ENCODE measurements at regions not wholly inside any gene's neighbourhood (a gene's known extent, or its start where the extent isn't known, plus 50 kb on each side); places are given as distances from the start of the nearest gene placed in this dataset.

- no peak for DNase-seq
Observed at GRCh38 chr3:124413989-124414598, 316.2 kb upstream of the UMPS start.

- DNase-seq = no peak
Observed at GRCh38 chr3:124415446-124415960, 314.7 kb upstream of the UMPS start.

- no peak for DNase-seq
Observed at GRCh38 chr3:124419303-124419702, 310.9 kb upstream of the UMPS start.

GRCh38 chr3:124420392-124420791, 309.9 kb upstream of the UMPS start:
- no peak for DNase-seq

GRCh38 chr3:124422805-124423204, 307.4 kb upstream of the UMPS start:
- DNase-seq = no peak

- no peak for DNase-seq
Observed at GRCh38 chr3:124424396-124424795, 305.9 kb upstream of the UMPS start.

DNA sequence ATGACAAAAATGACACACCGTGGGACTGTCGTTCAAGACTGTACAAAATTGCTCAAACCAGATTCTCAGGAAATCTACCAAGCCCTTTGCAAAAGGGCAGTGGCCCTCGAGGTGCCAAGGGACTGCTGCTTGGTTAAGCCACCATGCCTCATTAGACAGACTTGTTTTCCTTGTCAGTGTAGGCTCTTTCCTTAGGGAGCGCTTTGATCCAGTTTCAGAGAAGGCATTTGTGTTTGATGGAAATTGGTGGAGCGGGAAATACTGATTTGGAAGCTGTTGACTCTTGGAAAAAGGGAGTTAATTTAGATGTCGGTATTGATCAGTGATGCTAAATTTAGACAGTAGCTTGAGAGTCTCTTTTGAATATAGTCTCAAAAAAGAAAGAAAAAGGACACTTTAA, 304.3 kb upstream of the UMPS start:
- DNase-seq = no peak

DNA sequence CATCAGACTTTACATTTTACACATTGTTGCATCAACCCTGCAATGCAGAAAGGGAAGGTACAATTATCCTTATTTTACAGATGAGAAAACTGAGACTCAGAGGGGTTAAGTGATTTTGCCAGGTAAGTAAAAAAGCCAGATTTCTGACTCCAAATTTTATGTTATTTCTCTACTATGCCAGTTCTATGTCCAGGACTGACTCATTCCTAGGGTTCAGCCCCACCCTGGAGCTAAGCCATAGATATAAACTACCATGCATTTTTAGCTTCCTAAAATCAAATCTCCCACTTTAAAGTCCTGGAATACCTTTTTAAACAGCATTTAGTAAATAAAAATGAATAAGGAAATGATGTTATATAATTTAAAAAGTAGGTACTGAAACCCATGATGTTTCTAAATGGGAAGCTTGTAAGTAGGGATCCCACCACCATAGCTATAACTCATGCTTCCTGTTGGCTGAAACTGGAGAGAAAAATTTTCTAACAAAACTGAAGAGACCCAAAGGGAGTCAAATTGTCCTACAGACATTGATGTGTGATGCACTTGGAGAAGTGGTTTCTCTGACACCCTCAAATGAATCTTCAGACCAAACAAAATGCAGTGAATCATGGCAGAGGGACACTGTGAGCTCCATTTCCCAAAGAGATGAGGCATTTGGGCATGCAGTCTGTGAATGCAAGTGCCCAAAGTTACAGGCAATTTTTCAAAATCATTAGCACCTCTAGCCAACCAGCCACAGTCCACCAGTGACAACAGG, 301.7 kb upstream of the UMPS start:
- no peak for DNase-seq

DNA sequence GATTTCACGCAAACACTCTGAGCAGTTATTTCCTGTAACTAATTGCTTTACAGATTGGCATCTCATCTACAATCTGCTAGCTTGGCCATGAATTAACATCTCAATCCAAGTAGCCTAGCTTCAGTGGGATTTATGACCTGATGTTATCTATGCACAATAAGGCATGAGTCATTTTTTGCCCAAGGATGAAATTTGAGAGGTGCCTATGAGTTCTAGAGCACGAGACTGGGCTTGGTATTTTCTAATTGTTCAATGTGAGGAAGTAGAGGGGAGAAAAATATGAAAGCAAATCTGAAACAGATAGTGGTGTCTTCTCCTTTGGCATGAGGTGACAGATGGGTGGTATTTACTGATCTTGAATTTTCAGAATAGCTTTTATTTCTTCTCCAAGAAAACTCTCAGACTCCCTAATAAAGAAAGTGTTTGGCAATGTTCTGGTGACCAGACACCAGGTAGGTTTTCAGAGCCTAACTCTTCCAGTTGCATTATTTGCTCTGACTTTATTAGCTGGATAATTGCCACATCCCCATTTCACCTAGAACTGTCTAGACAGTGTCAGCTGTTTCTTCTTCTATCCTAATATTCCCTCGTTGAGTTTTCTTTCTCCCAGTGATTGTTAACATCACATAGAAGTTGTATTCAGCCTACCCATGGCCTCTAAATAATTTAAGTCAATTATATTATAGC, 301.0 kb upstream of the UMPS start:
- no peak for DNase-seq

DNA sequence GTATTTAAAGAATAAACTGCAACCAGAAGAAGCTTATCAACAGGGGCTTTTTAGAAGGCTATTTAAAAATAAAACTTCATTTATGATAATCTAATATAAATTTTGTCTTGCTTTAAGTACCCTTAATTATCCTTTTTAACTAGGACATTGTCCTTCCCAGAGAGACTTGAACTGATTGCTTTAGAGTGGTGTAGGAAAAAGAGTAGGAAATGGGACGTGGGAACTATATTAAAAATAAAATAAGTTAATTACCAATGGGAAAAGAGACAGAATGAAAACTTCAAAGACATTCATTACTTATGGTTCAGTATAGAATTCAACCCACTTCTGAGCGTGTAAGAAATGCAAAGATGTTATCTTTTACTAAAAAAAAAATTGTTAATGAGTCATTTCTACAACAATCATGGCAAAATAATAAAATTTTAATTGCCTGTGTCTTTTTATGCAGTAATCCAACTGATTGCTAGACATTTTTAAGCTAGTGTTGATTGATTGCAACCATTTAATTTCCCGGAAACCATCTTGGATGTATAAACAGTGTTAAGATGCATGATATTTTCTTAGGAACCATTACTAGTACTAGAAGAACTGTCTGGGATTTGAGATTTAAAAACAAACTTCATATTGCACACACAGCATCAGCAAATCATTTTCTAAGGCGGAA, 298.8 kb upstream of the UMPS start:
- no peak for DNase-seq

- DNase-seq = no peak
Observed at GRCh38 chr3:124434176-124434575, 296.1 kb upstream of the UMPS start.

- DNase-seq = no peak
Observed at GRCh38 chr3:124435467-124435866, 294.8 kb upstream of the UMPS start.

DNA sequence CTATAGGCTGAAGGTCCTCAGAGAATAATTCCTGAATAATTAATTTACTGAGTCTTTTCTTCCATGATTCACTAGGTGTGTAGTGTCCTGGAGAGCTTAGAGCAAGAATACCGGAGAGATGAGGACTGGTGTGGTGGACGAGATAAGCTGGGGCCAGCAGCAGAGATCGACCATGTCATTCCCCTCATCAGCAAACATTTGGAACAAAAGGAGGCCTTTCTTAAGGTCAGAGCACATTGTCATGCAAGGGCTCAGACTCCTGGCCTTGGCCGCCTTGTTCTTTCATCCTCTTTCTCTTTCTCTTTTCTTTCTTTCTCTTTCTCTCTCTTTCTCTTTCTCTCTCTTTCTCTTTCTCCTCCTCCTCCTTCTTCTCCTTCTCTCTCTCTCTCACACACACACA, 291.4 kb upstream of the UMPS start:
- DNase-seq = no peak

GRCh38 chr3:124439603-124440002, 290.6 kb upstream of the UMPS start:
- DNase-seq = no peak

DNA sequence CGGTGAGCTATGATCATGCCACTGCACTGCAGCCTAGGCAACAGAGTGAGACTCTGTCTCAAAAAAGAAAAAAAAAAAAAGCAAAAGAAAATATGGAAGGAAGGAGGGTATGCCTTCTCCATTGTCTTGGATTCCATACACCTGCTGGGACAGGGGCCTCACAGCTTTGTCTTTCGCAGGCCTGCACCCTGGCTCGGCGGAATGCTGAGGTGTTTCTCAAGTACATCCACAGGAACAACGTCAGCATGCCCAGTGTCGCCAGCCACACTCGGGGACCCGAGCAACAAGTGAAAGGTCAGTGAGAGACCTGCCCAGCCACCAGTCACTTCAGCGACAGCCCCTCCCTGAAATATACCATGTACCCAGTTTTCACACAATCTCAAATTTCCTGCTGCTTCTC, 288.5 kb upstream of the UMPS start:
- no peak for DNase-seq

DNA sequence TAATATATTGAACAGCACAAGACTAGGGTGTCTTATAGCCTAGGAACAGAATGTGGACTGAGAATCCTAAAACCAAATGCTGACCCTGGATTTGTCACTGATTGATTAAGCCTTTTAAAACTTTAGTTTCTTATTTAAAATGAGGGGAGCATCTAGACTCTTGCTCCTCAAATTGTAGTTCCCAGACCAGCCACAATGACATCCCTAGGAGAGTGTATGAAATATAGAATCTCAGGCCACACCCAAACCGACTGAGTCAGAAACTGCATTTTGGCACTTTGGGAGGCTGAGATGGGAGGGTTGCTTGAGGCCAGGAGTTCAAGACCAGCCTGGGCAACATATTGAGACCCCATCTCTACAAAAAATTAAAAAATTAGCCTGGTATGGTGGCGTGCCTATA, 287.8 kb upstream of the UMPS start:
- no peak for DNase-seq

GRCh38 chr3:124443446-124443845, 286.8 kb upstream of the UMPS start:
- DNase-seq = no peak

DNA sequence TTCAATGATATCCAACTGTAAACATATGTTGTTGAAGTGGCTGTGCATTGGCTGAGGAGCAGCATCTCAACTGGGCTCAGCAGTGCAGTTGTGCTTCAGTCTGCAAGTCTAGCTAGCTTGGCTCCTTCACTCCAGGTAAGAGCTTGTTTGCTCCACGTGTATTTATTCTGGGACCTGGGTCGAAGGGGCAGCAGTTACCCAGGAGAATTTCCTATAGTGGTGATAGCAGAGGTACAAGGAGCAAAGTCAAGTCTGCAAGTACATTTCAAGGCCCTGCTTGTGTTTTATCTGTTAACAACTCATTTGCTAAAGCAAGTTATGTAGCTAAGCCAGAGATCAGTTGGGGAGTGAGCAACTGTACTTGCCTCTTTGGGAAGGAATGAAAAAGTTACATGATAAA, 286.2 kb upstream of the UMPS start:
- DNase-seq = no peak

GRCh38 chr3:124444896-124445295, 285.4 kb upstream of the UMPS start:
- no peak for DNase-seq

DNA sequence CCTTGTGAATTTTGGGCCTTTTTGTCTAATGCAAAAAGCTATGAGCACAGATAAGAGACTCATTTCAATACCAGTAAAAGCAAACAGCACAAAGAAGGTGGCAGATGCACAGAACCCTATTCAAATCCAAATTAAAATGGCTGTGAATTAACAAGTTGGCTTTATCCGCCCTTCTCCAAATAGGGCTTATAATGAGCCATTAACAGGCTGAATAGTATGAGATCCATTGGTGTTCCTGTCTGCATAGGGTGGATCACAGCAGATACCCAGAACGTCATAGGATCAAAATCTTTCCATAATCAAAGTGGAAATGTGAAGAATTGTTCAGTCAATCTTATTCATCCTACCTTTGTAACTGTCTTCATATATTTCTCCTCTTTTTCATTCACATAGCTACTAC, 282.4 kb upstream of the UMPS start:
- no peak for DNase-seq

- DNase-seq = no peak
Observed at GRCh38 chr3:124448954-124449353, 281.3 kb upstream of the UMPS start.

DNA sequence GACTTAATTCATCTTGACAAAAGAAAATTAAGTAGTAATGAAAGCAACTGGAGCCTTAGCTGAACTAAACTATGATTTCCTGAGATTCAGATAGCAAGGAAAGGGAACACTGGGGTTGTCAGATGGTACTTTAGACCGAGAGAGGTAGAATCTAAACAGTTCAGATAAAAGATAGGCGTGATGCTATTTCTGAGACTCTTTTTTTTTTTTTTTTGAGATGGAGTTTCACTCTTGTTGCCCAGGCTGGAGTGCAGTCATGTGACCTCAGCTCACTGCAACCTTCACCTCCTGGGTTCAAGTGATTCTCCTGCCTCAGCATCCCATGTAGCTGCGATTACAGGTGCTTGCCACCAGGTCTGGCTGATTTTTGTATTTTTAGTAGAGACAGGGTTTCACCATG, 279.9 kb upstream of the UMPS start:
- DNase-seq = no peak

DNA sequence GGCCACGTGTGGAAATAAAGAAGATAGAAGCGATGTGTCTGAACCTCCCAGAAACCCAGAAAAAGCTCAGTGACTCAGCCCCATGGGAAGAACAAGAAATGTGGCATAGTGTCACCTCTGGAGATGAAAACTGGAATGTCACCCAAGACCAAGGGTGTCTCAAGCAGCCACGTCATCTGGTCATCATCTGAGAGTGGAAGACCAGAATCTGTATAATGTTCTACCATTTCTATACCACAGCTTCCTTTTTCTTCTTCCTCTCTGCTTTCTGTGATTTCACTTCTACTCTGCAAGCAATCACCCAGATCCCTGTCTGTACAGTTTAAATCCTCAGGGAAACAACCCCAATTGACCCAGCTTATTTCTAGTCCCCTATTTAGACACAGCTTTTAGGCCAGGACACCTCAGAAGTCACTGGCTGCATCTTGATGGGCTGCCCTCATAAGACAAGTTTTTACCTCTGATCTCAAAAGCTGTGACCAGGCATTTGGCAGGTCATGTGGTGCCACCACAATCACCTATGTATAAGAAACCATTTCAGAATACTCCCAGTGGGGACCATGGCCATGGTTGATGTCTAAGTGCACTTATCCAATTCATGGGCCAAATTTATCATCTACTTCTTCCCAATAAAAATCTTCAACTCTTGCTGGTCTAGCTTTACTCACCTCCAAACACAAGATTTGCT, 278.5 kb upstream of the UMPS start:
- no peak for DNase-seq
